Kidney (tissue), 13 donors: ENCODE measurements at regions not wholly inside any gene's neighbourhood (a gene's known extent, or its start where the extent isn't known, plus 50 kb on each side); places are given as distances from the start of the nearest gene placed in this dataset.

Experiments used
- DNase-seq, 5 donors: peaks; one replicate each; pipeline ENCODE4 v3.0.0-alpha.2; 2013 to 2020
- FAIRE-seq: peaks from 2 replicates; lab custom pipeline; 2012; peaks lifted over from hg19 to GRCh38; lab: Jason Lieb, UNC
- H3K27ac ChIP-seq, 2 donors: one replicate each; pipeline ENCODE4 v1.7.0; 2013; ENCODE audit warnings: low read depth in 2 of 2, low read length in 2 of 2, inconsistent platforms in 1 of 2
- H3K27me3 ChIP-seq: one replicate; pipeline ENCODE4 v1.7.1; 2013; ENCODE audit warnings: low read length, inconsistent platforms; ENCODE audit not compliant: control insufficient read depth, insufficient read depth
- H3K36me3 ChIP-seq, 3 donors: one replicate each; pipeline versions ENCODE4 v1.7.0 to v1.7.1; 2013; ENCODE audit warnings: low read length in 3 of 3, control low read depth in 1 of 3, inconsistent platforms in 1 of 3; ENCODE audit not compliant: insufficient read depth in 3 of 3, control insufficient read depth in 2 of 3
- H3K4me1 ChIP-seq, 3 donors: one replicate each; pipeline versions ENCODE4 v1.7.0 to v1.7.1; 2013; ENCODE audit warnings: low read length in 3 of 3, inconsistent platforms in 1 of 3, low read depth in 1 of 3; ENCODE audit not compliant: control insufficient read depth in 2 of 3, insufficient read depth in 2 of 3
- H3K4me3 ChIP-seq, 3 donors: one replicate each; pipeline versions ENCODE4 v1.7.0 to v1.8.1; 2013; ENCODE audit warnings: low read length in 3 of 3, control low read depth in 1 of 3, inconsistent platforms in 1 of 3
- H3K9ac ChIP-seq, 3 donors: one replicate each; pipeline versions ENCODE4 v1.7.0 to v1.7.1; 2013; ENCODE audit warnings: low read length in 3 of 3, control low read depth in 1 of 3, inconsistent platforms in 1 of 3
- H3K9me3 ChIP-seq, 3 donors: one replicate each; pipeline versions ENCODE4 v1.7.0 to v1.7.1; 2013; ENCODE audit warnings: low read length in 3 of 3, control low read depth in 1 of 3, inconsistent platforms in 1 of 3; ENCODE audit not compliant: control insufficient read depth in 2 of 3, insufficient read depth in 1 of 3
- CTCF ChIP-seq: IDR thresholded peaks from 3 replicates; pipeline ENCODE4 v1.5.1; 2012; ENCODE audit warnings: mild to moderate bottlenecking, moderate library complexity, borderline replicate concordance; ENCODE audit not compliant: insufficient read depth; ENCODE audit errors: extremely low read depth
- intact Hi-C: fragments of 100-400 bp; cut with DNase I; formaldehyde crosslinking; loops from one replicate; pipeline ENCODE4 v1.11.1; 2022
- donor health status: control.
- donor health status: control.
- donor health status: control.
- donor health status: control.
- donor health status: control.
- donor health status: DM: yes; HTN: yes; CAD: no.
- donor health status: Normal renal cell carcinoma (clear cell type).

DNA sequence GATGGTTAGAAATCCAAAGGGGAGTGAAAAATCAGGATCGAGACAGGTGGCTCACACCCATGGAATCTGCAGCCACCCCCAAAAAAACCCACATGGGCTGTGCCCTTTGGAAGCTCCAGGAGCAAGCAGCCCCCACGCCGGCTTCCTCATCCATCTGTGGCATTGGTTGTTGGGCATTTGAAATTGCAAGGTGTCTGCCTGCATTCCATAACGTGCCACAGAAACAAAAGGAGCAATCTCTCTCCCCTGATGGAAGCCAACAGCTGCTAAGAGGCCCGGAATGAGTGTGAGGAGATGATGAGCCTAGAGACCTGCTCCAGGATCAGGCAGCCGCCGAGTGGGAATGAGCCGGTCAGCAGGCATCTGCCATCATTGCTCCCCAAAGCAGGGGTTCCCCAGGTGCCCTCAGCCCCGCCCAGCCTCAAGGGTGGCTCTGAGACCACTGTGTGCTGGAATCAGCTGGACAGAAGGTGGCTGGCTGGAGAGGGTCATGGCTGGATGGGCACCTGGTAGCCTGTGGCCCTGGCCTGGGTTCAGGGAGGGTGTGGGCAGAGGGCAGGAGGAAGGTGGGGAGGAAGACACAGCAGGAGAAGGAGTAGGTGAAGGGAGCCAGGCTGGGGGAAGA is 113.2 kb downstream of the CRLF2 start:
- H3K4me1 ChIP-seq = no peaks in the 10 kb centered on the region
- H3K9ac ChIP-seq = no peak overlapping the region
- FAIRE-seq (no peak), DNase-seq (no peak)
- TF ChIP-seq CTCF = no peak
- intact Hi-C loops = no loop called here
- H3K4me3 ChIP-seq = no peak overlapping the region
- peaks cover 0 to 9% (median 7%) of the 10 kb centered on the region in 3 donors for H3K9me3 ChIP-seq
- H3K27me3 ChIP-seq = no peaks in the 10 kb centered on the region
- no peak overlapping the region for H3K27ac ChIP-seq
- H3K36me3 ChIP-seq = no peaks in the 10 kb centered on the region

DNA sequence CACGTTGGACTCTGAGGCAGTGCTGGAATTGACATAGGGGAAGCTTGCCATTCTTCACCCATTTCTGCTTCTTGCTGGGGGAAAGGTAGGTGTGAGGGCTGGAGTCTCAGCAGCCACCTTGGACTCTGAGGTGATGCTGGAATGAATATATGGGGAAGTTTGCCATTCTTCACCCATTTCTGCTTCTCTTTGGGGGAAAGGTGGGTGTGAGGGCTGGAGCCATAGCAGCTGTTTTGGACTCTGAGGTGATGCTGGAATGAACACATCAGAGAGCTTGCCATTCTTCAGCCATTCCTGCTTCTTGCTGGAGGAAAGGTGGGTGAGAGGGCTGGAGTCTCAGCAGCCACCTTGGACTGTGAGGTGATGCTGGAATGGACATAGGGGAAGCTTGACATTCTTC is 115.1 kb downstream of the CRLF2 start:
- intact Hi-C loops = no loop called here
- Histone ChIP-seq H3K9me3 (peaks cover 0 to 9% (median 7%) of the 10 kb centered on the region in 3 donors), H3K27ac (no peak overlapping the region), H3K4me3 (no peak overlapping the region), H3K9ac (no peak overlapping the region), H3K36me3 (no peaks in the 10 kb centered on the region), H3K4me1 (no peaks in the 10 kb centered on the region), H3K27me3 (no peaks in the 10 kb centered on the region)
- DNase-seq = no peak
- FAIRE-seq = no peak
- TF ChIP-seq CTCF = no peak

- TF ChIP-seq CTCF = no peak
- H3K9me3 ChIP-seq = peaks cover 0 to 9% (median 7%) of the 10 kb centered on the region in 3 donors
- no peak overlapping the region for H3K27ac ChIP-seq
- no peak overlapping the region for H3K9ac ChIP-seq
- H3K4me1 ChIP-seq = no peaks in the 10 kb centered on the region
- FAIRE-seq (no peak), DNase-seq (no peak)
- H3K36me3 ChIP-seq = no peaks in the 10 kb centered on the region
- no peak overlapping the region for H3K4me3 ChIP-seq
- intact Hi-C loops = no loop called here
- no peaks in the 10 kb centered on the region for H3K27me3 ChIP-seq
These were observed 117.7 kb downstream of the CRLF2 start for GRCh38 chrX:1094566-1095333.
